Mesodermal cell (in vitro differentiated cells): ENCODE measurements at regions not wholly inside any gene's neighbourhood (a gene's known extent, or its start where the extent isn't known, plus 50 kb on each side); places are given as distances from the start of the nearest gene placed in this dataset.
"Not testable (repeated sequence)": the region's sequence is repeated elsewhere in the genome, so short reads cannot be mapped to it uniquely, and the experiment has no call there.

ENCODE experiments used
- H3K27ac ChIP-seq: 2 replicates; pipeline ENCODE4 v1.7.0; 2013; ENCODE audit warnings: mild to moderate bottlenecking, low read depth, low read length, moderate library complexity; ENCODE audit not compliant: severe bottlenecking
- H3K36me3 ChIP-seq: 2 replicates; pipeline ENCODE4 v1.7.1; 2013; ENCODE audit warnings: mild to moderate bottlenecking, low read length, moderate library complexity; ENCODE audit not compliant: control insufficient read depth, insufficient read depth
- H3K4me1 ChIP-seq: one replicate; pipeline ENCODE4 v1.7.1; 2013; ENCODE audit warnings: mild to moderate bottlenecking, low read length; ENCODE audit not compliant: insufficient read depth, control insufficient read depth, poor library complexity, severe bottlenecking
- H3K4me3 ChIP-seq: 2 replicates; pipeline ENCODE4 v1.7.0; 2013; ENCODE audit warnings: low read length, control low read depth, mild to moderate bottlenecking; ENCODE audit not compliant: insufficient read depth, poor library complexity, severe bottlenecking; ENCODE audit errors: extremely low read depth
- H3K9me3 ChIP-seq: 2 replicates; pipeline ENCODE4 v1.7.1; 2013; ENCODE audit warnings: mild to moderate bottlenecking, low read length, moderate library complexity; ENCODE audit not compliant: control insufficient read depth
- WGBS, 2 experiments: methylation state at CpG; one replicate each; pipeline ENCODE4 v1.1.5; 2013; ENCODE audit warnings: missing lambda C conversion rate in 2 of 2; ENCODE audit not compliant: insufficient coverage in 2 of 2; 5-methylcytosine and 5-hydroxymethylcytosine counted together

DNA sequence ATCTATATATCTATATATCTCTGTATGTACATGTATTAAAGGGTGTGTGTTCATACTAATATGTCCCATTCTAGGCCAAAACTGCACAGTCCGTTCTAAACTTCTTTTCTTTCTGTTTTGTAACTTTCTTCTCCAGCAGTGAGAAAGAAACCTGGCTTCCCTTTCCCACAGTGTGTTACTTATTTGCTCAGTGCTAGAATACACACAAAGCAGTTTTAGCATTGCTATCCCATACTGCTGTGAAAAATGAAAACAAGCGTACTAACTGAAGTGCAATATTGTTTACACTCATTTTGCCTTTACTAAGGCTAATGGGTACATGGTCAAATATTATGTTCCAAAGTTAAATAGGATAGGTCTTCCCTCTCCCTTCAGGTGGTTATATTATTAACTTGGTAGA, 163.9 kb downstream of the LEPR start:
- Histone ChIP-seq H3K27ac (no peak overlapping the region), H3K4me1 (no peaks in the 10 kb centered on the region), H3K4me3 (no peak overlapping the region), H3K9me3 (peaks cover 7% of the 10 kb centered on the region), H3K36me3 (no peaks in the 10 kb centered on the region)
- no CpG with 5 or more reads among the region's 2 CpGs for WGBS, 2 experiments

DNA sequence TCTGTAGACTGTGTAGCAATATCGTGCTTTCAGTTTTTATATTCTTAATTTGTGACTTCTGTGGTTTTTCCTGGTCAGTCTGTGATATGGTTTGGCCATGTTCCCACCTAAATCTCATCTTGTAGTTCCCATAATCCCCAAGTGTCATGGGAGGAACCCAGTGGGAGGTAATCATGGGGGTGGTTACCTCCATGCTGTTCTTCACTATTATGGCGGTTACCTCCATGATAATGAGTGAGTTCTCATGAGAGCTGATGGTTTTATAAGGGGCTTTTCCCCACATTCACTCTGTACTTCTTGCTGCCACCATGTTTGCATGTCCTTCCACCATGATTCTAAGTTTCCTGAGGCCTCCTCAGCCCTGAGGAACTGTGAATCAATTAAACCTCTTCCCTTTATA, 169.8 kb downstream of the LEPR start:
- H3K9me3 ChIP-seq = no peaks in the 10 kb centered on the region
- no peaks in the 10 kb centered on the region for H3K36me3 ChIP-seq
- no peak overlapping the region for H3K27ac ChIP-seq
- no peaks in the 10 kb centered on the region for H3K4me1 ChIP-seq
- WGBS, 2 experiments = 100% methylated on average over 1 of the region's 2 CpGs; no CpG with 5 or more reads in 1 of the 2 experiments
- H3K4me3 ChIP-seq = no peak overlapping the region

DNA sequence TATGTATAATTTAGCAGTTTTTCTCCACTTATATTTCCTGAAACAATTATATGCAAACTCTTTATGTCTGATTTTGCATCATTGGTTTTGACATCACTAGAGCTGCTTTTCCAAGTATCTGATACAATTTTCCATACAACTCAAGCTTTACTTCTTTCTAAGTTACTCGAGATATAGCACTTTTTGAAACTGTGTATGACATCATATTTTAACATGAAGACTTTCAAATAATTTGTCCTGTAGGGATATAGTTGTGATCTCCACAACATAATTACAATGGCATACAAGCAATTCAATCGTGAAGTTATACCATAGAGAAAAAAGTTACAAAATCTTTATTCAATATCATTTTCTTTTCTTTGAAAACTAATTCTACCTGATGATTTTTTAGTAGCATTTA, 173.0 kb downstream of the LEPR start:
- Histone ChIP-seq H3K4me3 (no peak overlapping the region), H3K4me1 (no peaks in the 10 kb centered on the region), H3K27ac (no peak overlapping the region), H3K36me3 (no peaks in the 10 kb centered on the region), H3K9me3 (no peaks in the 10 kb centered on the region)
- no CpG with 5 or more reads among the region's 2 CpGs for WGBS, 2 experiments

GRCh38 chr1:65595724-65596123, 175.3 kb downstream of the LEPR start:
- H3K9me3 ChIP-seq = no peaks in the 10 kb centered on the region
- H3K4me3 ChIP-seq = no peak overlapping the region
- H3K36me3 ChIP-seq = no peaks in the 10 kb centered on the region
- H3K4me1 ChIP-seq = no peaks in the 10 kb centered on the region
- no peak overlapping the region for H3K27ac ChIP-seq
- WGBS, 2 experiments = no CpG with 5 or more reads among the region's 2 CpGs

- H3K4me3 ChIP-seq = no peak overlapping the region
- H3K27ac ChIP-seq = no peak overlapping the region
- WGBS, 2 experiments = 63 to 100% methylated on average over 1 to 2 of the region's 2 CpGs
- H3K36me3 ChIP-seq = no peaks in the 10 kb centered on the region
- no peaks in the 10 kb centered on the region for H3K4me1 ChIP-seq
- H3K9me3 ChIP-seq = no peaks in the 10 kb centered on the region
These were observed 176.3 kb downstream of the LEPR start for GRCh38 chr1:65596768-65597167.

GRCh38 chr1:65605621-65606020, 185.2 kb downstream of the LEPR start:
- Histone ChIP-seq H3K27ac (no peak overlapping the region), H3K4me3 (no peak overlapping the region), H3K4me1 (no peaks in the 10 kb centered on the region), H3K36me3 (no peaks in the 10 kb centered on the region), H3K9me3 (no peaks in the 10 kb centered on the region)
- 88 to 100% methylated on average over 1 of the region's 1 CpG for WGBS, 2 experiments

GRCh38 chr1:65606426-65606825, 186.0 kb downstream of the LEPR start:
- H3K36me3 ChIP-seq = no peaks in the 10 kb centered on the region
- no peak overlapping the region for H3K4me3 ChIP-seq

GRCh38 chr1:65613884-65614283, 178.8 kb upstream of the PDE4B start:
- no peak overlapping the region for H3K27ac ChIP-seq
- no peaks in the 10 kb centered on the region for H3K9me3 ChIP-seq
- peaks cover 3% of the 10 kb centered on the region for H3K4me1 ChIP-seq
- H3K4me3 ChIP-seq = no peak overlapping the region
- 100% methylated on average over 2 of the region's 2 CpGs; no CpG with 5 or more reads in 1 of the 2 experiments for WGBS, 2 experiments
- H3K36me3 ChIP-seq = peaks cover 5% of the 10 kb centered on the region

More at GRCh38 chr1:65606426-65606825, 186.0 kb downstream of the LEPR start:
- Histone ChIP-seq H3K4me1 (no peaks in the 10 kb centered on the region), H3K9me3 (no peaks in the 10 kb centered on the region), H3K27ac (no peak overlapping the region)
- 100% methylated on average over 1 of the region's 3 CpGs for WGBS, 2 experiments

GRCh38 chr1:65615859-65616258, 176.8 kb upstream of the PDE4B start:
- no peak overlapping the region for H3K27ac ChIP-seq
- 87 to 100% methylated on average over 1 to 2 of the region's 2 CpGs for WGBS, 2 experiments
- no peak overlapping the region for H3K4me3 ChIP-seq
- no peaks in the 10 kb centered on the region for H3K9me3 ChIP-seq
- peaks cover 3% of the 10 kb centered on the region for H3K4me1 ChIP-seq
- H3K36me3 ChIP-seq = peaks cover 5% of the 10 kb centered on the region

DNA sequence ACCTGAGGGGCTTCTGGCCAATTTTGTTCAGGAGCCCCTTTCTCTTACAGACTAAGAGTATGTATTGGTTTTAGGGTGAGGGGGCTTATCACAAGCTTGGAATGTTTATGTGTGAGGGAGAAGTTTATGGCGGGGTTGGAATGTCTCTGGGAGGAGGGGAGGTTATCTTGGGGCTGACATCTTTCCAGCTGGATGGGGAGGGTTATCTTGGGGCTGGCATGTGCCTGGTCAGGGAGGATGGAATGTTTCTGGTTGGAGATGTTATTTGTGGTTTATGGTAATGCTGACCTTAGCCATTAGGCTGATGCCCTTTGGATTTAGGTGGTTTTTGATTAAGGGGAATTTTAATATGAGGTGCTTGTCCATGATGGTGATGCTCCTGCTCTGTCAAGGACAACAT, 171.0 kb upstream of the PDE4B start:
- not testable (repeated sequence) for H3K4me3 ChIP-seq, H3K36me3 ChIP-seq, H3K9me3 ChIP-seq, H3K4me1 ChIP-seq
- 0% methylated on average over 1 of the region's 1 CpG for WGBS, 2 experiments
- peak overlapping the region; percentile 86 for H3K27ac ChIP-seq

DNA sequence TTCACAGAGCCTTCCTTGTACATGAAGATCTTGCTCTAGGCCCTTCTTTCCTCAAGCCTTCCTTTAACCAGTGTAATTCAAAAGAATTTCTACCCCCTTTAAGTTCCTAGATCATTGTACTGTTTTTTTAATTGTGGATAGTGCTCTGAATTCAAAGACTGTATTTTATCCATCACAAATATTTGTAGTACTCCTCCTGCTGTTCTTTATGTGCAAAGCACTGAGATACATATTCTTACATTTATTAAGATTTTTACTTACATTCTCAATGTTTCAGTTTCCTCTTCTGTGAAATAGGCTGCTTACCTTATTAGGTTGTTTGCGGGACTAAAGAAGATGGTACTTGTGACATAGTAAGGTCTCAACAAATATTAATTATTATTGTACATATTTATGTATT, 168.8 kb upstream of the PDE4B start:
- H3K4me3 ChIP-seq = no peak overlapping the region
- H3K9me3 ChIP-seq = no peaks in the 10 kb centered on the region
- no CpG with 5 or more reads among the region's 1 CpG for WGBS, 2 experiments

More for the DNA sequence above, 168.8 kb upstream of the PDE4B start:
- peaks cover 5% of the 10 kb centered on the region for H3K4me1 ChIP-seq
- no peak overlapping the region for H3K27ac ChIP-seq
- no peaks in the 10 kb centered on the region for H3K36me3 ChIP-seq
